HepG2 (cell line): ENCODE measurements at regions not wholly inside any gene's neighbourhood (a gene's known extent, or its start where the extent isn't known, plus 50 kb on each side); places are given as distances from the start of the nearest gene placed in this dataset.
"Not testable (repeated sequence)": the region's sequence is repeated elsewhere in the genome, so short reads cannot be mapped to it uniquely, and the experiment has no call there.

ENCODE experiments used
- ATAC-seq: fragments of 200-7000 bp; cut with Tn5 transposase; 3 replicates; pipeline ENCODE4 v1.9.1; 2020; ENCODE audit warnings: mild to moderate bottlenecking, moderate library complexity
- BruUV-seq: library from RNA; stranded (reverse); fragments of 400-500 nt; replicated peaks from 2 replicates; lab custom pipeline; 2021; lab: Mats Ljungman, UMichigan
- CTCF ChIA-PET: fragments of 300-600 bp; formaldehyde crosslinking; extraction: SDS; loops from one replicate; lab custom pipeline; 2021; ENCODE audit warnings: low total read pairs, inconsistent platforms, low intra/inter-chr PET ratio; lab: Yijun Ruan, JAX
- POLR2A ChIA-PET: fragments of 350-600 bp; sonication (Branson Sonifier 250); formaldehyde crosslinking; loops from one replicate; lab custom pipeline; 2020; ENCODE audit warnings: antibody characterized with exemption, inconsistent platforms; lab: Yijun Ruan, JAX
- DNase-seq: peaks from one replicate; pipeline ENCODE4 v3.0.0-alpha.2; 2015; ENCODE audit warnings: low spot score
- FAIRE-seq: peaks from 3 replicates; lab custom pipeline; 2011; peaks lifted over from hg19 to GRCh38; lab: Jason Lieb, UNC
- H2AFZ ChIP-seq: one replicate; pipeline ENCODE4 v1.6.1; 2011; ENCODE audit warnings: low read length, inconsistent platforms
- H3K27ac ChIP-seq: fragments of 300-600 bp; 3 replicates; pipeline ENCODE4 v1.8.0; 2011; ENCODE audit warnings: mixed run types, mild to moderate bottlenecking, mixed read lengths, low read length, inconsistent platforms; ENCODE audit not compliant: insufficient read depth; ENCODE audit errors: extremely low read length
- H3K27me3 ChIP-seq, 2 experiments: fragments of 200-600 bp in 1 of 2; 2 replicates in 1 of 2; 3 replicates in 1 of 2; pipeline versions ENCODE4 v1.6.0 to v1.8.0; 2011; ENCODE audit warnings: low read length in 2 of 2, mild to moderate bottlenecking in 2 of 2, moderate library complexity in 2 of 2, inconsistent platforms in 1 of 2; ENCODE audit not compliant: insufficient read depth in 2 of 2, control insufficient read depth in 1 of 2
- H3K36me3 ChIP-seq, 2 experiments: fragments of 200-600 bp in 1 of 2; replicated peaks in 1 of 2; 2 replicates in 1 of 2; 3 replicates in 1 of 2; pipeline versions ENCODE4 v1.5.1 to v1.8.0; 2011; ENCODE audit warnings: low read length in 2 of 2, inconsistent platforms in 1 of 2; ENCODE audit not compliant: insufficient read depth in 2 of 2, control insufficient read depth in 1 of 2
- H3K4me1 ChIP-seq: 2 replicates; pipeline ENCODE4 v1.5.1; 2012; ENCODE audit warnings: low read length, inconsistent platforms; ENCODE audit not compliant: insufficient read depth
- H3K4me2 ChIP-seq: 2 replicates; pipeline ENCODE4 v1.6.0; 2011; ENCODE audit warnings: low read depth, low read length, inconsistent platforms
- H3K4me3 ChIP-seq, 3 experiments: fragments of 200-600 bp in 1 of 3; sonication (generic), shearing (Covaris generic) in 1 of 3; replicated peaks in 1 of 3; 2 replicates each; pipeline ENCODE4 v1.5.1; 2011 to 2016; ENCODE audit warnings: low read length in 3 of 3, inconsistent platforms in 2 of 3, low read depth in 2 of 3, mild to moderate bottlenecking in 2 of 3, control low read depth in 1 of 3, mixed read lengths in 1 of 3; ENCODE audit not compliant: insufficient read depth in 1 of 3
- H3K79me2 ChIP-seq: one replicate; pipeline ENCODE4 v1.6.1; 2011; ENCODE audit warnings: low read length, inconsistent platforms; ENCODE audit not compliant: insufficient read depth
- H3K9ac ChIP-seq: 2 replicates; pipeline ENCODE4 v1.6.0; 2011; ENCODE audit warnings: mild to moderate bottlenecking, low read depth, low read length, inconsistent platforms; ENCODE audit not compliant: insufficient read depth
- H3K9me3 ChIP-seq: 2 replicates; pipeline ENCODE4 v1.5.1; 2012; ENCODE audit warnings: mild to moderate bottlenecking, low read length
- H4K20me1 ChIP-seq: 2 replicates; pipeline ENCODE4 v1.6.0; 2011; ENCODE audit warnings: inconsistent platforms, mild to moderate bottlenecking, low read length, moderate library complexity; ENCODE audit not compliant: insufficient read depth
- BORCS8-MEF2B ChIP-seq: sonication (generic); formaldehyde crosslinking; IDR thresholded peaks from 2 replicates; pipeline ENCODE4 v1.8.0; 2022; ENCODE audit warnings: mild to moderate bottlenecking, missing genetic modification reagents
- GPBP1L1 ChIP-seq: sonication (generic); formaldehyde crosslinking; IDR thresholded peaks from 2 replicates; pipeline ENCODE4 v1.5.0; 2020; ENCODE audit warnings: mild to moderate bottlenecking, missing genetic modification reagents
- IKZF1 ChIP-seq: fragments of 450-650 bp; IDR thresholded peaks from 2 replicates; pipeline ENCODE4 v1.7.1; 2016
- KLF12 ChIP-seq: sonication (generic); formaldehyde crosslinking; IDR thresholded peaks from 2 replicates; pipeline ENCODE4 v1.4.0; 2020; ENCODE audit warnings: missing genetic modification reagents, borderline replicate concordance
- MYC ChIP-seq: sonication (generic); formaldehyde crosslinking; IDR thresholded peaks from 2 replicates; pipeline ENCODE4 v1.9.0; 2021; ENCODE audit warnings: missing genetic modification reagents, borderline replicate concordance
- PHF20 ChIP-seq: sonication (generic); formaldehyde crosslinking; IDR thresholded peaks from 2 replicates; pipeline ENCODE4 v1.5.0; 2020; ENCODE audit warnings: mild to moderate bottlenecking, missing genetic modification reagents
- SP5 ChIP-seq: IDR thresholded peaks from 2 replicates; pipeline ENCODE4 v1.6.1; 2016; ENCODE audit warnings: low read depth, borderline replicate concordance
- SRF ChIP-seq: IDR thresholded peaks from 2 replicates; pipeline ENCODE4 v1.6.1; 2011; ENCODE audit warnings: mild to moderate bottlenecking, low read depth, low read length, moderate library complexity
- TBL1XR1 ChIP-seq: fragments of 150-350 bp; IDR thresholded peaks from 2 replicates; pipeline ENCODE4 v1.6.1; 2014; ENCODE audit warnings: borderline replicate concordance, low read length; ENCODE audit not compliant: partially characterized antibody
- ZBTB37 ChIP-seq: sonication (generic); formaldehyde crosslinking; IDR thresholded peaks from 2 replicates; pipeline ENCODE4 v1.4.0; 2020; ENCODE audit warnings: mild to moderate bottlenecking, missing genetic modification reagents
- ZNF264 ChIP-seq: sonication (generic); formaldehyde crosslinking; IDR thresholded peaks from 2 replicates; pipeline ENCODE4 v1.4.0; 2020; ENCODE audit warnings: missing genetic modification reagents
- ZNF704 ChIP-seq: sonication (generic); formaldehyde crosslinking; IDR thresholded peaks from 2 replicates; pipeline ENCODE4 v1.8.1; 2023; ENCODE audit warnings: mild to moderate bottlenecking, inconsistent platforms, moderate library complexity, missing genetic modification reagents, borderline replicate concordance
- WGBS: methylation state at CpG from one replicate; pipeline ENCODE4 v1.1.6; 2017; ENCODE audit warnings: low lambda C conversion rate; 5-methylcytosine and 5-hydroxymethylcytosine counted together
- in situ Hi-C: cut with HindIII; loops from 2 replicates; pipeline ENCODE4 v1.10.0; 2017; ENCODE audit warnings: low pct_unique_long_range_greater_than_20kb; ENCODE audit not compliant: extremely low pct_ligation_motif_present
- intact Hi-C: fragments of 100-400 bp; cut with micrococcal nuclease; formaldehyde crosslinking; loops from one replicate; pipeline ENCODE4 v1.10.0; 2022; ENCODE audit not compliant: unreplicated experiment

- no peak overlapping the region for H2AFZ ChIP-seq
- FAIRE-seq, result no peak
- BruUV-seq, result no TSS peak
- H3K9ac ChIP-seq, result no peak overlapping the region
- intact Hi-C loops, result no loop called here
- ChIA-PET POLR2A (no interaction called here), CTCF (no interaction called here)
- WGBS, result 35% methylated on average over 6 of the region's 10 CpGs
- no peak for DNase-seq
- H3K27ac ChIP-seq, result no peak overlapping the region
- peak overlapping the region; percentile 18; the same call in 1 of the 2 replicates for H3K4me2 ChIP-seq
- no peaks in the 10 kb centered on the region for H3K9me3 ChIP-seq
- no peaks in the 10 kb centered on the region for H4K20me1 ChIP-seq
- H3K27me3 ChIP-seq, result peaks cover 0 to 4% of the 10 kb centered on the region in 2 experiments; a peak in 1 of 5 replicates
- H3K4me3 ChIP-seq, result no peak overlapping the region
- no peak for ATAC-seq
- TF ChIP-seq SRF, result no peak
- no peak for TF ChIP-seq PHF20 (CRISPR knock-in tag)
- TF ChIP-seq KLF12 (CRISPR knock-in tag), result no peak
- no peak for TF ChIP-seq ZBTB37 (CRISPR knock-in tag)
- TF ChIP-seq ZNF264, result no peak
- no peak for TF ChIP-seq SP5 (CRISPR knock-in tag)
- TF ChIP-seq ZNF704 (CRISPR knock-in tag), result no peak
- no peak for TF ChIP-seq MYC (CRISPR knock-in tag)
- TF ChIP-seq IKZF1, result no peak
- no peak for TF ChIP-seq GPBP1L1 (CRISPR knock-in tag)
- no peak for TF ChIP-seq TBL1XR1
- no peak for TF ChIP-seq BORCS8-MEF2B (CRISPR knock-in tag)
- TF ChIP-seq, all 625 proteins: peak for 0
- no peaks in the 10 kb centered on the region for H3K79me2 ChIP-seq
- in situ Hi-C loops, result no loop called here
- H3K4me1 ChIP-seq, result no peaks in the 10 kb centered on the region
- no peaks in the 10 kb centered on the region for H3K36me3 ChIP-seq
These were observed 62.0 kb upstream of the ATP2C1 start for GRCh38 chr3:130831719-130832400.

- H3K9ac ChIP-seq, H3K4me2 ChIP-seq, H3K4me1 ChIP-seq, BruUV-seq, H3K36me3 ChIP-seq, CTCF ChIA-PET, H3K79me2 ChIP-seq, H2AFZ ChIP-seq, H3K4me3 ChIP-seq, H3K27ac ChIP-seq, H3K9me3 ChIP-seq, POLR2A ChIA-PET, in situ Hi-C loops, ATAC-seq, FAIRE-seq, DNase-seq, H3K27me3 ChIP-seq, intact Hi-C loops, H4K20me1 ChIP-seq: not testable (repeated sequence)
- WGBS, result no CpG with 5 or more reads among the region's 9 CpGs
These were observed 61.5 kb upstream of the ATP2C1 start for GRCh38 chr3:130832401-130832746.
